ENCODE measurements at regions not wholly inside any gene's neighbourhood (a gene's known extent, or its start where the extent isn't known, plus 50 kb on each side); places are given as distances from the start of the nearest gene placed in this dataset.

- Histone ChIP-seq H3K9ac (ENCODE audit: control insufficient read depth, insufficient read depth, low read length) (no peak overlapping the region), H3K79me2 (ENCODE audit: control insufficient read depth, insufficient read depth, low read length) (no peaks in the 10 kb centered on the region), H3K36me3 (ENCODE audit: control insufficient read depth in 2 of 2, insufficient read depth in 2 of 2, low read length in 1 of 2) (no peaks in the 10 kb centered on the region), H3K4me3 (no peak overlapping the region), H3K4me2 (ENCODE audit: control insufficient read depth, insufficient read depth) (no peak overlapping the region), H3K27me3 (replicated peaks in 1 of 2; ENCODE audit: control insufficient read depth in 2 of 2, insufficient read depth in 2 of 2, low read length in 1 of 2) (no peaks in the 10 kb centered on the region), H3K27ac (ENCODE audit: control insufficient read depth, insufficient read depth) (no peak overlapping the region), H3K9me3 (replicated peaks; ENCODE audit: control insufficient read depth, insufficient read depth, low read length) (no peaks in the 10 kb centered on the region), H3K4me1 (ENCODE audit: control insufficient read depth, insufficient read depth, low read length) (no peaks in the 10 kb centered on the region; the same call in 1 of the 2 replicates), H2AFZ (ENCODE audit: control insufficient read depth, low read depth, low read length) (no peak overlapping the region), H4K20me1 (ENCODE audit: control insufficient read depth, insufficient read depth) (no peaks in the 10 kb centered on the region)
- intact Hi-C loops (cut with micrococcal nuclease; ENCODE audit: unreplicated experiment) (loop anchor here (10.0 kb wide), 1 partner anchor 239 kb away; no protein-coding TSS in a partner anchor), in situ Hi-C loops (cut with MboI) (no loop called here)
- RAD21 ChIA-PET (ENCODE audit: unreplicated experiment), result no interaction called here
- POLR2A ChIA-PET, result no interaction called here
- FAIRE-seq, result no peak
- 60% methylated on average over 10 of the region's 10 CpGs for WGBS (ENCODE audit: insufficient coverage, insufficient replicate concordance, low lambda C conversion rate, missing lambda C conversion rate)
- CTCF ChIA-PET, result no interaction called here
- DNase-seq (ENCODE audit: low read depth, low spot score), result no peak
- SMC1A ChIA-PET (ENCODE audit: uncharacterized antibody, unreplicated experiment), result no interaction called here
- ATAC-seq, result no peak
- BruUV-seq (replicated peaks), result no TSS peak
- TF ChIP-seq MEF2A (IDR thresholded peaks at IDR 0.05; ENCODE audit: insufficient read depth, low read depth, low read length) (no peak), ZSCAN29 (IDR thresholded peaks at IDR 0.05) (no peak), NKRF (conservative IDR thresholded peaks at IDR 0.05) (no peak), EZH2 (IDR thresholded peaks at IDR 0.05; ENCODE audit: borderline replicate concordance, control insufficient read depth, low read depth, low read length) (no peak), BRCA1 (IDR thresholded peaks at IDR 0.05; ENCODE audit: low read depth, low read length) (no peak), CHD4 (IDR thresholded peaks at IDR 0.05) (no peak), RAD51 (IDR thresholded peaks at IDR 0.05) (no peak), PKNOX1 (IDR thresholded peaks at IDR 0.05) (no peak), GATAD2B (conservative IDR thresholded peaks at IDR 0.05; ENCODE audit: low read depth) (no peak), POLR2A (IDR thresholded peaks at IDR 0.05; ENCODE audit: low read depth, low read length) (no peak), NFYB (IDR thresholded peaks at IDR 0.05; ENCODE audit: insufficient read depth, low read depth, low read length) (no peak), ASH2L (IDR thresholded peaks at IDR 0.05; ENCODE audit: borderline replicate concordance, low read depth) (no peak), MYC (IDR thresholded peaks at IDR 0.05; ENCODE audit: insufficient read depth, insufficient read length, insufficient replicate concordance, low read length, severe bottlenecking) (no peak), PML (IDR thresholded peaks at IDR 0.05; ENCODE audit: low read length) (no peak)
- TF ChIP-seq, protein P1, sequence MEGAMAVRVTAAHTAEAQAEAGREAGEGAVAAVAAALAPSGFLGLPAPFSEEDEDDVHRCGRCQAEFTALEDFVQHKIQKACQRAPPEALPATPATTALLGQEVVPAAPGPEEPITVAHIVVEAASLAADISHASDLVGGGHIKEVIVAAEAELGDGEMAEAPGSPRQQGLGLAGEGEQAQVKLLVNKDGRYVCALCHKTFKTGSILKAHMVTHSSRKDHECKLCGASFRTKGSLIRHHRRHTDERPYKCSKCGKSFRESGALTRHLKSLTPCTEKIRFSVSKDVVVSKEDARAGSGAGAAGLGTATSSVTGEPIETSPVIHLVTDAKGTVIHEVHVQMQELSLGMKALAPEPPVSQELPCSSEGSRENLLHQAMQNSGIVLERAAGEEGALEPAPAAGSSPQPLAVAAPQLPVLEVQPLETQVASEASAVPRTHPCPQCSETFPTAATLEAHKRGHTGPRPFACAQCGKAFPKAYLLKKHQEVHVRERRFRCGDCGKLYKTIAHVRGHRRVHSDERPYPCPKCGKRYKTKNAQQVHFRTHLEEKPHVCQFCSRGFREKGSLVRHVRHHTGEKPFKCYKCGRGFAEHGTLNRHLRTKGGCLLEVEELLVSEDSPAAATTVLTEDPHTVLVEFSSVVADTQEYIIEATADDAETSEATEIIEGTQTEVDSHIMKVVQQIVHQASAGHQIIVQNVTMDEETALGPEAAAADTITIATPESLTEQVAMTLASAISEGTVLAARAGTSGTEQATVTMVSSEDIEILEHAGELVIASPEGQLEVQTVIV (IDR thresholded peaks at IDR 0.05; ENCODE audit: borderline replicate concordance, partially characterized antibody), result no peak
- TF ChIP-seq, protein P2, sequence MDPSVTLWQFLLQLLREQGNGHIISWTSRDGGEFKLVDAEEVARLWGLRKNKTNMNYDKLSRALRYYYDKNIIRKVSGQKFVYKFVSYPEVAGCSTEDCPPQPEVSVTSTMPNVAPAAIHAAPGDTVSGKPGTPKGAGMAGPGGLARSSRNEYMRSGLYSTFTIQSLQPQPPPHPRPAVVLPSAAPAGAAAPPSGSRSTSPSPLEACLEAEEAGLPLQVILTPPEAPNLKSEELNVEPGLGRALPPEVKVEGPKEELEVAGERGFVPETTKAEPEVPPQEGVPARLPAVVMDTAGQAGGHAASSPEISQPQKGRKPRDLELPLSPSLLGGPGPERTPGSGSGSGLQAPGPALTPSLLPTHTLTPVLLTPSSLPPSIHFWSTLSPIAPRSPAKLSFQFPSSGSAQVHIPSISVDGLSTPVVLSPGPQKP (IDR thresholded peaks at IDR 0.05; ENCODE audit: low read depth, low read length), result no peak
- TF ChIP-seq, protein P3, sequence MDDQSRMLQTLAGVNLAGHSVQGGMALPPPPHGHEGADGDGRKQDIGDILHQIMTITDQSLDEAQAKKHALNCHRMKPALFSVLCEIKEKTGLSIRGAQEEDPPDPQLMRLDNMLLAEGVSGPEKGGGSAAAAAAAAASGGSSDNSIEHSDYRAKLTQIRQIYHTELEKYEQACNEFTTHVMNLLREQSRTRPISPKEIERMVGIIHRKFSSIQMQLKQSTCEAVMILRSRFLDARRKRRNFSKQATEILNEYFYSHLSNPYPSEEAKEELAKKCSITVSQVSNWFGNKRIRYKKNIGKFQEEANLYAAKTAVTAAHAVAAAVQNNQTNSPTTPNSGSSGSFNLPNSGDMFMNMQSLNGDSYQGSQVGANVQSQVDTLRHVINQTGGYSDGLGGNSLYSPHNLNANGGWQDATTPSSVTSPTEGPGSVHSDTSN (IDR thresholded peaks at IDR 0.05; ENCODE audit: insufficient replicate concordance, low read depth, low read length), result no peak
Measured at GRCh38 chr1:243943671-243944428, 93.8 kb upstream of the AKT3 start.
